ENCODE measurements at regions not wholly inside any gene's neighbourhood (a gene's known extent, or its start where the extent isn't known, plus 50 kb on each side); places are given as distances from the start of the nearest gene placed in this dataset.

- ATAC-seq (peak; percentile 62 to 81 (median 74)), DNase-seq (no peak)
- H3K4me1 ChIP-seq: peaks cover 0 to 66% (median 26%) of the 10 kb centered on the region in 4 donors
- intact Hi-C loops (cut with DNase I): no loop called here
- no peaks in the 10 kb centered on the region for H3K27me3 ChIP-seq
- 31% methylated on average over 1 of the region's 1 CpG for WGBS (ENCODE audit: insufficient coverage, low coverage, low lambda C conversion rate, missing lambda C conversion rate)
- H3K27ac ChIP-seq: peak overlapping the region; percentile 37 to 87 (median 59)
- TF ChIP-seq POLR2A (IDR thresholded peaks at IDR 0.05) (peak; percentile 27), CTCF (IDR thresholded peaks at IDR 0.05) (no peak)
- no peak overlapping the region for H3K4me3 ChIP-seq
- no peaks in the 10 kb centered on the region for H3K9me3 ChIP-seq
- H3K36me3 ChIP-seq: no peaks in the 10 kb centered on the region
Observed at GRCh38 chr6:134523903-134524650, 206.2 kb upstream of the SGK1 start.

GRCh38 chr6:134523051-134523450 lies 205.1 kb upstream of the SGK1 start:
- peaks cover 0 to 65% (median 28%) of the 10 kb centered on the region in 4 donors for H3K4me1 ChIP-seq
- no peaks in the 10 kb centered on the region for H3K9me3 ChIP-seq
- DNase-seq (no peak), ATAC-seq (peak; percentile 39 to 73 (median 52))
- intact Hi-C loops (cut with DNase I): no loop called here
- TF ChIP-seq CTCF (IDR thresholded peaks at IDR 0.05) (no peak), POLR2A (IDR thresholded peaks at IDR 0.05) (no peak)
- WGBS (ENCODE audit: insufficient coverage, low coverage, low lambda C conversion rate, missing lambda C conversion rate): 30% methylated on average over 1 of the region's 1 CpG
- no peaks in the 10 kb centered on the region for H3K27me3 ChIP-seq
- no peak overlapping the region for H3K4me3 ChIP-seq
- H3K27ac ChIP-seq: peak overlapping the region; percentile 23 to 87 (median 59)
- H3K36me3 ChIP-seq: no peaks in the 10 kb centered on the region

GRCh38 chr6:134521116-134521501 lies 203.2 kb upstream of the SGK1 start:
- peak overlapping the region; percentile 66 to 87 (median 68) for H3K27ac ChIP-seq
- no peak for DNase-seq
- H3K36me3 ChIP-seq: no peaks in the 10 kb centered on the region
- ATAC-seq: peak; percentile 3 to 45 (median 27)
- no peaks in the 10 kb centered on the region for H3K27me3 ChIP-seq
- WGBS (ENCODE audit: insufficient coverage, low coverage, low lambda C conversion rate, missing lambda C conversion rate): 31% methylated on average over 3 of the region's 3 CpGs
- intact Hi-C loops (cut with DNase I): no loop called here
- peak overlapping the region in 1 of 3 donors; percentile 24 for H3K4me3 ChIP-seq
- H3K9me3 ChIP-seq: no peaks in the 10 kb centered on the region
- H3K4me1 ChIP-seq: peaks cover 0 to 76% (median 34%) of the 10 kb centered on the region in 4 donors
- no peak for TF ChIP-seq POLR2A (IDR thresholded peaks at IDR 0.05)
- no peak for TF ChIP-seq CTCF (IDR thresholded peaks at IDR 0.05)

DNA sequence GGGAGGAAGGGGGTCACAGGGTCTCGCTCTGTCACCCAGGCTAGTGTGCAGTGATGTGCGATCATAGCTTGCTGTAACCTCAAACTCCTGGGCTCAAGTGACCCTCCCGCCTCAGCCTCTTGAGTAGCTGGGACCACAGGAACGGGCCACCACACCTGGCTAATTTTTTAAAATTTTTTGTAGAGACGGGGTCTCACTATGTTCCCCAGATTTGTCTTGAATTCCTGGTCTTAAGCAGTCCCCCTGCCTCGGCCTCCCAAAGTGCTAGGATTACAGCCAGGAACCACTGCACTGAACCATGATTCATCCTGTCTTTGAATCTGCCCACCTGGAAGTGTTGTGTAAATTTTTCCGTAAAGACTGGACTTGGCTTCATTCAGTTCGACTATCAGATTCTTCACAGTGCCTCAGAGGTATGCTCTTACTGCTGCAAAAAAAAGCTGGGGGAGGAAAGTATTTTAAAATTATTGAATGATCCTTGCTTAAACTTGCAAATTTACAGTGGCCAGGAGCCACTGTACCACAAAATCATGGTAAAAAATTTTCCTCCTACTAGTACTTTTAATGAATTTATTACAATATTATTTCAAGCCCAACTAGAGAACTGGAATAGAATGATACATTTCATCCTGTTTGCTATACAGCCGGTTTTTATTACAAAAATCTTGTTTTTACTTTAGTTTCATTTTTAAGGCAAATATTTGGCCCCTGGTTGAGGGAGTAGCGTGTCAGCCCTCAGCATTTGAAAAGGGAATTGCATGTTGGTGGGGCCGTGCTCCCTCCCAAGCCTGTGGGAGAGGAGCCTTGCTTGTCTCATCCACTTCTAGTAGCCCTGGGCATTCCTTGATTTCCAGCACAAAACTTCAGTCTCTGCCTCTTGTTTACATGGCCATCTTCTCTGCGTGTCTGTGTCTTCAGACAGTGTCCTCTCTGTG lies 202.5 kb upstream of the SGK1 start:
- Histone ChIP-seq H3K27ac (peak overlapping the region; percentile 66 to 87 (median 68)), H3K4me1 (peaks cover 0 to 69% (median 33%) of the 10 kb centered on the region in 4 donors), H3K4me3 (peak overlapping the region in 2 of 3 donors; percentile 10 to 24), H3K36me3 (no peaks in the 10 kb centered on the region), H3K9me3 (no peaks in the 10 kb centered on the region), H3K27me3 (no peaks in the 10 kb centered on the region)
- no peak for DNase-seq
- peak; percentile 73 for TF ChIP-seq POLR2A (IDR thresholded peaks at IDR 0.05)
- no peak for TF ChIP-seq CTCF (IDR thresholded peaks at IDR 0.05)
- peak; percentile 10 to 43 (median 36) for ATAC-seq
- WGBS (ENCODE audit: insufficient coverage, low coverage, low lambda C conversion rate, missing lambda C conversion rate): 54% methylated on average over 12 of the region's 12 CpGs
- intact Hi-C loops (cut with DNase I): no loop called here

Measured in right lobe of liver (tissue), 6 donors.